ENCODE measurements at regions not wholly inside any gene's neighbourhood (a gene's known extent, or its start where the extent isn't known, plus 50 kb on each side); places are given as distances from the start of the nearest gene placed in this dataset.

- Histone ChIP-seq H3K4me1 (replicated peaks in 1 of 4; ENCODE audit: control insufficient read depth in 3 of 4, insufficient read depth in 4 of 4, low read length in 3 of 4) (peaks cover 0 to 10% (median 5%) of the 10 kb centered on the region in 4 experiments; a peak in 4 of 7 replicates), H2BK20ac (ENCODE audit: low read length) (no peak overlapping the region), H2BK5ac (ENCODE audit: low read depth, low read length) (no peak overlapping the region), H3K23me2 (ENCODE audit: low read depth, low read length) (no peaks in the 10 kb centered on the region), H3K36me3 (ENCODE audit: control insufficient read depth in 2 of 4, insufficient read depth in 4 of 4, low read length in 3 of 4) (no peaks in the 10 kb centered on the region), H3K23ac (ENCODE audit: insufficient read length) (no peak overlapping the region), H2BK12ac (ENCODE audit: low read depth, low read length) (no peak overlapping the region), H2BK15ac (ENCODE audit: low read length) (no peak overlapping the region), H3K56ac (replicated peaks; ENCODE audit: insufficient read length, low read depth, low read length) (no peak overlapping the region), H3K9ac (replicated peaks in 1 of 4; ENCODE audit: extremely low read depth in 1 of 4, low read depth in 3 of 4, low read length in 3 of 4) (no peak overlapping the region), H3K4ac (replicated peaks; ENCODE audit: insufficient read length, low read depth, low read length) (no peak overlapping the region), H3K14ac (ENCODE audit: insufficient read length) (no peak overlapping the region), H3K4me2 (ENCODE audit: insufficient read depth in 1 of 2, low read depth in 2 of 2, low read length in 2 of 2) (no peak overlapping the region), H3K4me3 (ENCODE audit: extremely low read depth in 1 of 4, insufficient read depth in 2 of 4, low read depth in 3 of 4, low read length in 4 of 4) (no peak overlapping the region), H4K91ac (replicated peaks; ENCODE audit: insufficient read length, low read length) (no peak overlapping the region), H4K20me1 (replicated peaks in 1 of 2; ENCODE audit: control insufficient read depth in 1 of 2, insufficient read depth in 2 of 2, low read length in 2 of 2) (no peaks in the 10 kb centered on the region), H3K27ac (ENCODE audit: low read depth, low read length) (no peak overlapping the region), H3K79me1 (ENCODE audit: low read depth, low read length) (no peaks in the 10 kb centered on the region), H3K79me2 (ENCODE audit: control insufficient read depth in 1 of 2, insufficient read depth in 2 of 2, low read length in 2 of 2) (no peaks in the 10 kb centered on the region), H3K27me3 (replicated peaks in 1 of 4; ENCODE audit: control insufficient read depth in 3 of 4, extremely low read depth in 1 of 4, insufficient read depth in 3 of 4, low read length in 3 of 4) (0 out of 7 replicates have a peak, but pooled peaks cover 0 to 2% (median 0%) of the 10 kb centered on the region in 4 experiments), H4K8ac (ENCODE audit: extremely low read depth, insufficient read depth, low read length) (no peak overlapping the region), H3K9me3 (ENCODE audit: insufficient read depth in 2 of 2, low read depth in 1 of 2, low read length in 1 of 2) (peaks cover 6 to 13% of the 10 kb centered on the region in 2 experiments; a peak in 3 of 4 replicates), H3K18ac (ENCODE audit: extremely low read depth, low read length) (no peak overlapping the region), H4K5ac (ENCODE audit: insufficient read length, low read depth, low read length) (no peak overlapping the region), H2AK5ac (ENCODE audit: low read depth, low read length) (no peak overlapping the region), H2AFZ (ENCODE audit: low read length) (no peak overlapping the region), H2BK120ac (replicated peaks; ENCODE audit: low read depth, low read length) (no peak overlapping the region)
- WGBS, 2 experiments (ENCODE audit: extremely low coverage in 1 of 2, insufficient coverage in 1 of 2, insufficient read length in 1 of 2, insufficient replicate concordance in 2 of 2, low coverage in 1 of 2, low lambda C conversion rate in 2 of 2, missing lambda C conversion rate in 1 of 2): 94% methylated on average over 10 of the region's 10 CpGs; no CpG with 5 or more reads in 1 of the 2 experiments
- ChIA-PET POLR2A (ENCODE audit: partially characterized antibody) (no interaction called here), CTCF (ENCODE audit: partially characterized antibody) (interaction anchor here (0.5 to 1.8 kb wide), 7 partner anchors 16 to 267 kb away, joined by 3 to 8 read pairs (median 3); no protein-coding TSS in a partner anchor)
- DNase-seq (ENCODE audit: low read depth in 1 of 2, low spot score in 2 of 2) (no peak), FAIRE-seq (no peak)
- no peak for TF ChIP-seq KDM4A (IDR thresholded peaks at IDR 0.05; ENCODE audit: low read depth, low read length, severe bottlenecking)
- TF ChIP-seq MAFK (IDR thresholded peaks at IDR 0.05; ENCODE audit: low read depth, low read length): no peak
- no peak for TF ChIP-seq SIX5 (IDR thresholded peaks at IDR 0.05; ENCODE audit: low read depth, low read length)
- TF ChIP-seq FOSL1 (IDR thresholded peaks at IDR 0.05; ENCODE audit: insufficient read depth, low read depth, low read length): no peak
- TF ChIP-seq ZNF274 (IDR thresholded peaks at IDR 0.05; ENCODE audit: borderline replicate concordance, extremely low read depth, low read length): no peak
- TF ChIP-seq RAD21 (IDR thresholded peaks at IDR 0.05 in 1 of 2, conservative IDR thresholded peaks at IDR 0.05 in 1 of 2; ENCODE audit: low read depth in 2 of 2, low read length in 2 of 2): no peak
- TF ChIP-seq BACH1 (IDR thresholded peaks at IDR 0.05; ENCODE audit: low read length): no peak
- no peak for TF ChIP-seq SIN3A (conservative IDR thresholded peaks at IDR 0.05 in 1 of 2, IDR thresholded peaks at IDR 0.05 in 1 of 2; ENCODE audit: low read depth in 1 of 2, low read length in 2 of 2)
- TF ChIP-seq HDAC6 (IDR thresholded peaks at IDR 0.05; ENCODE audit: low read depth, low read length): no peak
- TF ChIP-seq CBX8 (IDR thresholded peaks at IDR 0.05; ENCODE audit: borderline replicate concordance, low read depth, low read length): no peak
- TF ChIP-seq JUN (IDR thresholded peaks at IDR 0.05; ENCODE audit: low read depth, low read length): no peak
- TF ChIP-seq SP1 (IDR thresholded peaks at IDR 0.05; ENCODE audit: low read depth, low read length): no peak
- TF ChIP-seq CEBPB (IDR thresholded peaks at IDR 0.05; ENCODE audit: low read depth, low read length): no peak
- no peak for TF ChIP-seq YY1 (IDR thresholded peaks at IDR 0.05; ENCODE audit: low read depth, low read length)
- no peak for TF ChIP-seq RXRA (IDR thresholded peaks at IDR 0.05; ENCODE audit: insufficient read depth, low read depth, low read length)
Measured at GRCh38 chr17:73731733-73732132, 87.5 kb upstream of the SDK2 start.
